ENCODE measurements at regions not wholly inside any gene's neighbourhood (a gene's known extent, or its start where the extent isn't known, plus 50 kb on each side); places are given as distances from the start of the nearest gene placed in this dataset.

DNA sequence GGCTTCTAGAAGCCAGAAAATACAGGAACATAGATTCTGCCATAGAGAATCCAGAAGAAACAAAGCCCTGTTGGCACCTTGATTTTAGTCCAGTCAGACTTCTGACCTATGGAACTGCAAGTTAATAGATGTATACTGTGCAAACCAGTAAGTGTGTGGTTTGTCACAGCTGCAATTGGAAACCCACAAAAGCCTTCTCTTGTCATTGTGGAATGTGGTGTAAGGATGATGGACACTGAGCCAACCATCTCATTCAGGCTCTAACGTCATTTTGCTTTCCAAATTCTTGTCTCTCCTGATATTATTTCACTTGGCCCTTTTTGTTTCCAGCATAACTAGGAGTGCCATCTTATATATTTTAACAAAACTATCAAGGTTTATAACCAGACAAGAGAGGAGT is 369.5 kb upstream of the SMIM21 start:
- TF ChIP-seq CREM (IDR thresholded peaks at IDR 0.05; ENCODE audit: low read depth) = no peak
- TF ChIP-seq, protein P1, sequence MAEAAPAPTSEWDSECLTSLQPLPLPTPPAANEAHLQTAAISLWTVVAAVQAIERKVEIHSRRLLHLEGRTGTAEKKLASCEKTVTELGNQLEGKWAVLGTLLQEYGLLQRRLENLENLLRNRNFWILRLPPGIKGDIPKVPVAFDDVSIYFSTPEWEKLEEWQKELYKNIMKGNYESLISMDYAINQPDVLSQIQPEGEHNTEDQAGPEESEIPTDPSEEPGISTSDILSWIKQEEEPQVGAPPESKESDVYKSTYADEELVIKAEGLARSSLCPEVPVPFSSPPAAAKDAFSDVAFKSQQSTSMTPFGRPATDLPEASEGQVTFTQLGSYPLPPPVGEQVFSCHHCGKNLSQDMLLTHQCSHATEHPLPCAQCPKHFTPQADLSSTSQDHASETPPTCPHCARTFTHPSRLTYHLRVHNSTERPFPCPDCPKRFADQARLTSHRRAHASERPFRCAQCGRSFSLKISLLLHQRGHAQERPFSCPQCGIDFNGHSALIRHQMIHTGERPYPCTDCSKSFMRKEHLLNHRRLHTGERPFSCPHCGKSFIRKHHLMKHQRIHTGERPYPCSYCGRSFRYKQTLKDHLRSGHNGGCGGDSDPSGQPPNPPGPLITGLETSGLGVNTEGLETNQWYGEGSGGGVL (CRISPR knock-in tag; IDR thresholded peaks at IDR 0.05) = no peak
- TF ChIP-seq RBM34 (IDR thresholded peaks at IDR 0.05; ENCODE audit: borderline replicate concordance, insufficient read depth, low read length) = no peak
- TF ChIP-seq ZNF41 (CRISPR knock-in tag; conservative IDR thresholded peaks at IDR 0.05) = no peak
- TF ChIP-seq BCL6 (CRISPR knock-in tag; IDR thresholded peaks at IDR 0.05) = no peak
- TF ChIP-seq, protein P2, sequence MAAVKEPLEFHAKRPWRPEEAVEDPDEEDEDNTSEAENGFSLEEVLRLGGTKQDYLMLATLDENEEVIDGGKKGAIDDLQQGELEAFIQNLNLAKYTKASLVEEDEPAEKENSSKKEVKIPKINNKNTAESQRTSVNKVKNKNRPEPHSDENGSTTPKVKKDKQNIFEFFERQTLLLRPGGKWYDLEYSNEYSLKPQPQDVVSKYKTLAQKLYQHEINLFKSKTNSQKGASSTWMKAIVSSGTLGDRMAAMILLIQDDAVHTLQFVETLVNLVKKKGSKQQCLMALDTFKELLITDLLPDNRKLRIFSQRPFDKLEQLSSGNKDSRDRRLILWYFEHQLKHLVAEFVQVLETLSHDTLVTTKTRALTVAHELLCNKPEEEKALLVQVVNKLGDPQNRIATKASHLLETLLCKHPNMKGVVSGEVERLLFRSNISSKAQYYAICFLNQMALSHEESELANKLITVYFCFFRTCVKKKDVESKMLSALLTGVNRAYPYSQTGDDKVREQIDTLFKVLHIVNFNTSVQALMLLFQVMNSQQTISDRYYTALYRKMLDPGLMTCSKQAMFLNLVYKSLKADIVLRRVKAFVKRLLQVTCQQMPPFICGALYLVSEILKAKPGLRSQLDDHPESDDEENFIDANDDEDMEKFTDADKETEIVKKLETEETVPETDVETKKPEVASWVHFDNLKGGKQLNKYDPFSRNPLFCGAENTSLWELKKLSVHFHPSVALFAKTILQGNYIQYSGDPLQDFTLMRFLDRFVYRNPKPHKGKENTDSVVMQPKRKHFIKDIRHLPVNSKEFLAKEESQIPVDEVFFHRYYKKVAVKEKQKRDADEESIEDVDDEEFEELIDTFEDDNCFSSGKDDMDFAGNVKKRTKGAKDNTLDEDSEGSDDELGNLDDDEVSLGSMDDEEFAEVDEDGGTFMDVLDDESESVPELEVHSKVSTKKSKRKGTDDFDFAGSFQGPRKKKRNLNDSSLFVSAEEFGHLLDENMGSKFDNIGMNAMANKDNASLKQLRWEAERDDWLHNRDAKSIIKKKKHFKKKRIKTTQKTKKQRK (IDR thresholded peaks at IDR 0.05; ENCODE audit: borderline replicate concordance, low read depth, low read length) = no peak
- H2AFZ ChIP-seq (ENCODE audit: low read depth, low read length) = no peak overlapping the region
- no peak overlapping the region for H3K4me2 ChIP-seq (ENCODE audit: insufficient read depth, low read length)
- no peak for DNase-seq (ENCODE audit: extremely low read depth in 1 of 4, low spot score in 3 of 4)
- no peaks in the 10 kb centered on the region for H3K9me3 ChIP-seq (replicated peaks; ENCODE audit: control insufficient read depth, insufficient read depth, low read depth, low read length)
- H3K9me1 ChIP-seq (ENCODE audit: control insufficient read depth, insufficient read depth, low read length) = no peaks in the 10 kb centered on the region
- in situ Hi-C loops (cut with MboI) = no loop called here
- H3K36me3 ChIP-seq (ENCODE audit: control insufficient read depth, insufficient read depth, low read length) = no peaks in the 10 kb centered on the region
- no peaks in the 10 kb centered on the region for H3K4me1 ChIP-seq (replicated peaks in 1 of 2; ENCODE audit: control insufficient read depth in 2 of 2, insufficient read depth in 2 of 2, low read length in 2 of 2)
- H4K20me1 ChIP-seq (replicated peaks; ENCODE audit: control insufficient read depth, insufficient read depth, low read length) = no peaks in the 10 kb centered on the region
- peaks cover 0 to 7% of the 10 kb centered on the region in 2 experiments; a peak in 1 of 5 replicates for H3K27me3 ChIP-seq (ENCODE audit: control insufficient read depth in 2 of 2, insufficient read depth in 2 of 2, low read length in 2 of 2)
- ChIA-PET POLR2A (no interaction called here), CTCF (ENCODE audit: low intra/inter-chr PET ratio) (no interaction called here)
- no peaks in the 10 kb centered on the region for H3K79me2 ChIP-seq (ENCODE audit: control insufficient read depth, insufficient read depth, low read length)
- H3K4me3 ChIP-seq = no peak overlapping the region
- H3K9ac ChIP-seq (ENCODE audit: insufficient read depth in 1 of 2, low read depth in 2 of 2, low read length in 2 of 2) = no peak overlapping the region
- BruUV-seq (replicated peaks) = no TSS peak
- H3K27ac ChIP-seq (ENCODE audit: extremely low read depth, low read depth, low read length) = no peak overlapping the region
- intact Hi-C loops (cut with micrococcal nuclease) = no loop called here
- WGBS (ENCODE audit: insufficient coverage, low coverage, missing lambda C conversion rate) = 0% methylated on average over 1 of the region's 1 CpG
- FAIRE-seq = no peak
- ATAC-seq = no peak

Measured in K562 (cell line).